Esophagus muscularis mucosa (tissue), 4 donors: ENCODE measurements at regions not wholly inside any gene's neighbourhood (a gene's known extent, or its start where the extent isn't known, plus 50 kb on each side); places are given as distances from the start of the nearest gene placed in this dataset.

Source experiments
- DNase-seq: peaks from one replicate; pipeline ENCODE4 v3.0.0-alpha.2; 2017; ENCODE audit errors: extremely low spot score
- H3K27ac ChIP-seq, 4 donors: fragments of 200-600 bp; sonication (generic); replicated peaks in 1 of 4; 1 replicate in 3 of 4; 2 replicates in 1 of 4; pipeline ENCODE4 v1.5.1; 2016 to 2019; ENCODE audit warnings: mild to moderate bottlenecking in 1 of 4
- H3K27me3 ChIP-seq, 4 donors: fragments of 200-600 bp; sonication (generic); one replicate each; pipeline versions ENCODE4 v1.5.1 to v1.6.0; 2016 to 2019
- H3K36me3 ChIP-seq, 4 donors: fragments of 200-600 bp; sonication (generic); one replicate each; pipeline ENCODE4 v1.5.1; 2016 to 2019
- H3K4me1 ChIP-seq, 4 donors: fragments of 200-600 bp; sonication (generic); one replicate each; pipeline ENCODE4 v1.5.1; 2016 to 2019
- H3K4me3 ChIP-seq, 4 donors: fragments of 200-600 bp; sonication (generic); 1 replicate in 2 of 4; 2 replicates in 2 of 4; pipeline ENCODE4 v1.5.1; 2016 to 2019; ENCODE audit warnings: mild to moderate bottlenecking in 4 of 4, moderate library complexity in 1 of 4
- H3K9me3 ChIP-seq, 4 donors: fragments of 200-600 bp; sonication (generic); 1 replicate in 3 of 4; 2 replicates in 1 of 4; pipeline ENCODE4 v1.5.1; 2016 to 2019
- CTCF ChIP-seq, 3 experiments: fragments of 200-600 bp in 2 of 3; fragments of 450-650 bp in 1 of 3; sonication (generic) in 2 of 3; IDR thresholded peaks; one replicate each; pipeline ENCODE4 v1.5.1; 2017 to 2019; ENCODE audit warnings: antibody characterized with exemption in 3 of 3, mild to moderate bottlenecking in 2 of 3, moderate library complexity in 1 of 3
- EP300 ChIP-seq: sonication (generic); formaldehyde crosslinking; IDR thresholded peaks from one replicate; pipeline ENCODE4 v1.6.1; 2017; ENCODE audit warnings: antibody characterized with exemption
- POLR2A ChIP-seq: fragments of 450-650 bp; IDR thresholded peaks from one replicate; pipeline ENCODE4 v1.6.1; 2017; ENCODE audit warnings: antibody characterized with exemption, moderate library complexity, mild to moderate bottlenecking, low read depth
- POLR2AphosphoS5 ChIP-seq, 2 donors: sonication (generic); formaldehyde crosslinking; IDR thresholded peaks; one replicate each; pipeline ENCODE4 v1.6.1; 2017; ENCODE audit warnings: antibody characterized with exemption in 2 of 2
- WGBS: methylation state at CpG from one replicate; pipeline ENCODE4 v1.1.5; 2018; 5-methylcytosine and 5-hydroxymethylcytosine counted together
- intact Hi-C: fragments of 100-400 bp; cut with DNase I; formaldehyde crosslinking; loops from one replicate; pipeline ENCODE4 v1.15.1; 2023

DNA sequence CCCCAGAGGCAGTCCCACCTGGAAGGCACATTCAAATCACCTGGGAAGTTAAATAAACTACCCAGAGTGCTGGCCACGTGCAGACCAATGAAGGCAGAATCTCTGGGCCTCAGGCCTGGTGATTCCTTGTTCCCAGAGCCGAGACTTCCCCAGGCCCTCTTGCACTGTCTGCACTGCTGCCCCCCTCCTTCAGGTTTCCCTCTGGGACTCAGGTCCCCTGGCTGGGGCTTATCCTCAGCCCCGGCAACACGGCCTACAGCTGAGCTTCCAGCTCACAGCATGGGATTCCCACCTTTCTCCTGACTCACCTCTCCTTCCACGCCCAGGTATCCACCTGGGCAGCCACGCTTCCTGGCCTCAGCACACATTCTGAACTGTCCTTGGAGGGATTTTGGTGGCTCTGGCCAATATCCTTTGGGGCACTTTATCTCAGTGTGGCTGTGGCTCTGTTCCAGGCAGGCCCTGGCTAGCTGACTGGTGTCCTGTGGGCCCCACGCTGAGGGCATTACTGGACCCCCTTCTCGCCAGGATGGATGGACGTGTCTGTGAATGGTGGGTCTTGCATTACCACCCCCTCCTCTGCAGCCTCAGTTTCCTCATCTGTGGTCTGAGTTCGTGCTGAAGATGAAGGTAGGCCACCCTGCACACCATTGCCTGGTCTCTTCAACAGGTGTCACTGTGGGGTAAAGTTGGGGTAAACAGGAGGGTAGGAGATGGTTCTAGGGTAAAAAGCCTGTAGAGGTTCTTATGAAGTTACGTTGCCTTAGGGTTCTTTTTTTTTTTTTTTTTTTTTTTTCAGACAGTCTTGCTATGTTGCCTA lies 165.7 kb downstream of the IRF8 start:
- DNase-seq, result no peak
- intact Hi-C loops, result no loop called here
- H3K36me3 ChIP-seq, result no peaks in the 10 kb centered on the region
- 81% methylated on average over 11 of the region's 11 CpGs for WGBS
- no peak for TF ChIP-seq CTCF (IDR thresholded peaks at IDR 0.05)
- no peaks in the 10 kb centered on the region for H3K27me3 ChIP-seq
- H3K4me1 ChIP-seq, result peaks cover 15 to 45% (median 37%) of the 10 kb centered on the region in 4 donors
- H3K27ac ChIP-seq, result no peak overlapping the region
- H3K9me3 ChIP-seq, result no peaks in the 10 kb centered on the region
- no peak overlapping the region for H3K4me3 ChIP-seq

- H3K27ac ChIP-seq, result no peak overlapping the region
- no peak for DNase-seq
- WGBS, result 84% methylated on average over 6 of the region's 6 CpGs
- no peaks in the 10 kb centered on the region for H3K36me3 ChIP-seq
- H3K4me1 ChIP-seq, result peaks cover 7 to 42% (median 32%) of the 10 kb centered on the region in 4 donors
- no peaks in the 10 kb centered on the region for H3K9me3 ChIP-seq
- intact Hi-C loops, result no loop called here
- TF ChIP-seq CTCF (IDR thresholded peaks at IDR 0.05), result no peak
- TF ChIP-seq POLR2AphosphoS5 (IDR thresholded peaks at IDR 0.05), result no peak
- no peak for TF ChIP-seq POLR2A
- TF ChIP-seq EP300, result no peak
- no peaks in the 10 kb centered on the region for H3K27me3 ChIP-seq
- H3K4me3 ChIP-seq, result no peak overlapping the region
Measured at GRCh38 chr16:86065711-86066110, 166.7 kb downstream of the IRF8 start.

DNA sequence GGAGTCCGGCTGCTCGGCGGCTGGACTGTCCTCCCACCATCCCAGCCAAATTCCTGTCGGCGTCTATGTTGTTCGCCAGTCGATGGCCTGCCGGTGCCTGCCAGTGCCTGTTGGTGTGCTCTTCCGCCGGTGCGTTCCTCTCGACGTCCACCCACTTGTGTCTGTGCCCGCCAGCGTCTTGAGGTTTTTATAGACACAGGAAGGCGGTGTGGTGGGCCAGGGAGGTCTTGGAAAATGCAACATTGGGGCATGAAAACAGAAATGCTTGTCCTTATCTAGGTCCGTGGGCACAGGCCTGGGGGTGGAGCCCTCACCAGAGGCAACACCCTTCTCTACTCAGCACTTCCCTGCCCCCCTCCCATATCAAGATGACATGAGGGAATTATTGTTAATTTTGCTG lies 167.8 kb downstream of the IRF8 start:
- Histone ChIP-seq H3K36me3 (no peaks in the 10 kb centered on the region), H3K27ac (no peak overlapping the region), H3K9me3 (no peaks in the 10 kb centered on the region), H3K4me1 (peaks cover 0 to 35% (median 23%) of the 10 kb centered on the region in 4 donors), H3K4me3 (no peak overlapping the region), H3K27me3 (no peaks in the 10 kb centered on the region)
- 87% methylated on average over 17 of the region's 17 CpGs for WGBS
- no peak for DNase-seq
- intact Hi-C loops, result no loop called here
- TF ChIP-seq POLR2AphosphoS5 (IDR thresholded peaks at IDR 0.05) (no peak), EP300 (no peak), CTCF (IDR thresholded peaks at IDR 0.05) (no peak), POLR2A (no peak)

DNA sequence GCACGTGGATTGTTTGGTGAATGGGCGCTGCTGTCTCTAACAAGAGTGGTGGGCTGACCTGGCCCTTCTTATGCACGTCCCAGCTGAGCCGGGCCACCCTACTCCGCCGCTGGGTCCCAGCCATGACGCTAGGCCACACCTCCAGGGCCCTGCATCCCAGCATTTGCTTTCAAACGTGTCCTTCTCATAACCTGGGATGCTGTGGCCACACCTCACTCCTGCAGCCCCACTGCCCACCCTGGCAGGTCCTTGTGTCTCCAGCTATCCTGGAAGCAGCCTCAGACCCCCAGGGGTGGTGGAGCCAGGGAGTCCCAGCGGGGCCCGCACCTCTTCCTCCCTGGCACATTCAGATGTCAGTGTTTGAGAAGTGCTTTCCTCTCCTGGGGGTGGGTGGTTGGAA lies 168.6 kb downstream of the IRF8 start:
- Histone ChIP-seq H3K27ac (no peak overlapping the region), H3K9me3 (no peaks in the 10 kb centered on the region), H3K4me3 (no peak overlapping the region), H3K4me1 (peaks cover 0 to 30% (median 17%) of the 10 kb centered on the region in 4 donors), H3K27me3 (no peaks in the 10 kb centered on the region), H3K36me3 (no peaks in the 10 kb centered on the region)
- no peak for DNase-seq
- no peak for TF ChIP-seq EP300
- TF ChIP-seq CTCF (IDR thresholded peaks at IDR 0.05), result no peak
- TF ChIP-seq POLR2AphosphoS5 (IDR thresholded peaks at IDR 0.05), result no peak
- TF ChIP-seq POLR2A, result no peak
- intact Hi-C loops, result no loop called here
- WGBS, result 93% methylated on average over 10 of the region's 10 CpGs

GRCh38 chr16:86067936-86068335 lies 169.0 kb downstream of the IRF8 start:
- intact Hi-C loops, result no loop called here
- H3K9me3 ChIP-seq, result no peaks in the 10 kb centered on the region
- no peak for TF ChIP-seq POLR2A
- TF ChIP-seq CTCF (IDR thresholded peaks at IDR 0.05), result no peak
- TF ChIP-seq EP300, result no peak
- TF ChIP-seq POLR2AphosphoS5 (IDR thresholded peaks at IDR 0.05), result no peak
- no peak overlapping the region for H3K27ac ChIP-seq
- H3K4me1 ChIP-seq, result peaks cover 0 to 29% (median 17%) of the 10 kb centered on the region in 4 donors
- WGBS, result 100% methylated on average over 8 of the region's 8 CpGs
- no peak for DNase-seq
- no peaks in the 10 kb centered on the region for H3K36me3 ChIP-seq
- H3K4me3 ChIP-seq, result no peak overlapping the region
- H3K27me3 ChIP-seq, result no peaks in the 10 kb centered on the region
